Upper lobe of left lung (tissue), 4 donors: ENCODE measurements at regions not wholly inside any gene's neighbourhood (a gene's known extent, or its start where the extent isn't known, plus 50 kb on each side); places are given as distances from the start of the nearest gene placed in this dataset.

ENCODE experiments used
- CTCF ChIP-seq, 6 experiments: fragments of 450-650 bp in 4 of 6; fragments of 200-600 bp in 2 of 6; sonication (generic) in 2 of 6; IDR thresholded peaks; one replicate each; pipeline ENCODE4 v1.5.1; 2016 to 2019; ENCODE audit warnings: antibody characterized with exemption in 6 of 6
- POLR2AphosphoS5 ChIP-seq, 2 donors: sonication (generic); formaldehyde crosslinking; IDR thresholded peaks; one replicate each; pipeline ENCODE4 v1.5.1; 2017; ENCODE audit warnings: antibody characterized with exemption in 2 of 2

DNA sequence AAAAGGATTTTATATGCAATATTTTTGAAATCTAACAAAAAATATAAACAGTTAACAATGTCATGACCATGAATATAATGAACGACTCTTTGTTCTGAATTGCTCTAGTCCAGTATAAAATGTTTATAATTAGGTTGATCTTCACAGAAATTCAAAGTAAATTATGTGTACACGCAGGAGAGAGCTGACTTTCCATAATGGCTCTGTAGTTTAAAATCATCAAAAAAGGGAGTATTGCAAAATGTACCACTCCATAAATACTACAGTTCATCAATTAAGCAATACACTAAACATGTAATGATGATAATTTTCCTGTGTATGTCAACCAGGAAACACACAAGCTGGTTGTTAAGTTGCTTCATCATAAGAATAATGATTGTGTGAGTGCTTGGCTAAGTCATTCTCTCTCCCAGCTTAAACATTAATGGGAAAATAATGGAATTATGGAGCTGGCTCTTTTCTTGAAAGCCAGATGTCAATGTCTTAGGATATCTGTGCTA lies 189.5 kb upstream of the PLEKHG7 start:
- TF ChIP-seq CTCF (IDR thresholded peaks at IDR 0.05) (no peak), POLR2AphosphoS5 (IDR thresholded peaks at IDR 0.05) (no peak)
